GM23248 (cell line): ENCODE measurements at regions not wholly inside any gene's neighbourhood (a gene's known extent, or its start where the extent isn't known, plus 50 kb on each side); places are given as distances from the start of the nearest gene placed in this dataset.
"Not testable (repeated sequence)": the region's sequence is repeated elsewhere in the genome, so short reads cannot be mapped to it uniquely, and the experiment has no call there.

ENCODE experiments used
- DNase-seq: peaks from one replicate; pipeline ENCODE4 v3.0.0-alpha.2; 2015
- H2AFZ ChIP-seq: fragments of 200-600 bp; sonication (generic); 2 replicates; pipeline ENCODE4 v1.6.1; 2016; ENCODE audit warnings: antibody characterized with exemption
- H3F3A ChIP-seq: fragments of 200-600 bp; sonication (generic); 2 replicates; pipeline ENCODE4 v1.6.1; 2016; ENCODE audit warnings: mild to moderate bottlenecking, antibody characterized with exemption, mixed run types; ENCODE audit not compliant: insufficient read depth
- H3K27ac ChIP-seq: fragments of 200-600 bp; sonication (generic); 2 replicates; pipeline ENCODE4 v1.5.1; 2016; ENCODE audit warnings: mild to moderate bottlenecking
- H3K27me3 ChIP-seq: fragments of 200-600 bp; sonication (generic); replicated peaks from 2 replicates; pipeline ENCODE4 v1.6.1; 2016; ENCODE audit warnings: mild to moderate bottlenecking; ENCODE audit not compliant: insufficient read depth
- H3K36me3 ChIP-seq: fragments of 200-600 bp; sonication (generic); 2 replicates; pipeline ENCODE4 v1.6.1; 2016; ENCODE audit warnings: low read depth, mild to moderate bottlenecking
- H3K4me1 ChIP-seq: fragments of 200-600 bp; sonication (generic); 2 replicates; pipeline ENCODE4 v1.6.1; 2016; ENCODE audit warnings: mild to moderate bottlenecking; ENCODE audit not compliant: insufficient read depth
- H3K4me2 ChIP-seq: fragments of 200-600 bp; sonication (generic); one replicate; pipeline ENCODE4 v1.6.1; 2016; ENCODE audit warnings: mild to moderate bottlenecking; ENCODE audit not compliant: unreplicated experiment
- H3K4me3 ChIP-seq: fragments of 200-600 bp; sonication (generic); 2 replicates; pipeline ENCODE4 v1.5.1; 2016; ENCODE audit warnings: mild to moderate bottlenecking
- H3K79me2 ChIP-seq: fragments of 200-600 bp; sonication (generic); 2 replicates; pipeline ENCODE4 v1.6.1; 2016; ENCODE audit warnings: mild to moderate bottlenecking; ENCODE audit not compliant: insufficient read depth
- H3K9ac ChIP-seq: fragments of 200-600 bp; sonication (generic); 2 replicates; pipeline ENCODE4 v1.6.1; 2016; ENCODE audit warnings: mild to moderate bottlenecking
- H3K9me2 ChIP-seq: fragments of 200-600 bp; sonication (generic); 2 replicates; pipeline ENCODE4 v1.6.1; 2016; ENCODE audit warnings: mixed run types, mild to moderate bottlenecking, moderate library complexity; ENCODE audit not compliant: insufficient read depth
- H3K9me3 ChIP-seq: fragments of 200-600 bp; sonication (generic); one replicate; pipeline ENCODE4 v1.6.1; 2017; ENCODE audit warnings: low read depth
- H4K20me1 ChIP-seq: fragments of 200-600 bp; sonication (generic); 2 replicates; pipeline ENCODE4 v1.6.0; 2016; ENCODE audit not compliant: insufficient read depth
- EZH2 ChIP-seq: fragments of 200-600 bp; sonication (generic); IDR thresholded peaks from 2 replicates; pipeline ENCODE4 v1.6.1; 2018; ENCODE audit warnings: antibody characterized with exemption, mild to moderate bottlenecking; ENCODE audit not compliant: insufficient read depth, poor library complexity, severe bottlenecking
- EZH2phosphoT487 ChIP-seq: fragments of 200-600 bp; sonication (generic); IDR thresholded peaks from 2 replicates; pipeline ENCODE4 v1.6.1; 2018; ENCODE audit warnings: antibody characterized with exemption, moderate library complexity, mild to moderate bottlenecking, low read depth; ENCODE audit not compliant: insufficient read depth
- whole genome bisulfite sequencing, 2 experiments: methylation state at CpG; one replicate each; pipeline ENCODE4 v1.1.6; 2015 to 2017; ENCODE audit warnings: low lambda C conversion rate in 2 of 2, low coverage in 1 of 2; ENCODE audit errors: missing lambda C conversion rate in 2 of 2; 5-methylcytosine and 5-hydroxymethylcytosine counted together
- in situ Hi-C: fragments of 300-500 bp; cut with MboI; formaldehyde crosslinking; loops from 2 replicates; pipeline ENCODE4 v1.15.0; 2020

DNA sequence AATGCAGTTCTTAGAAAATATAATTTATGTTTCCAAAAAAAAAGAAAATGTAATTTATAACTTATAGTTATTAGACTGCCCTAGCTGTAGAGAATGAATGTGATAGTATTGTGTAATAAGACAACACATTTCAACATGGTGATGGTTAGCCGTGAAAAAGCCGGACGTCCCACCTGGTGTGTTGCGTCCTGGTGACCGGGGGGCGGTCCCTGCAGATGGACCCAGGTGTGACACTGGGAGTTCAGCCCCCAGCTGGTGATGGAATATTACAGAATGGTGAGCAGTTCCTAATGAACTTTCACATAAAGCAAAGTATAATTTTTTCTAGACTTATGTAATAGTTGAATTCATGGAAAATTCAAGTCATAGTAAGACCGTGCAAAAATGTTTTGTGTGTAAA, 132.8 kb downstream of the LAT start:
- in situ Hi-C loops = no loop called here
- Histone ChIP-seq H2AFZ (no peak overlapping the region), H3K27ac (no peak overlapping the region), H3K4me1 (no peaks in the 10 kb centered on the region; the same call in 1 of the 2 replicates), H3K9ac (no peak overlapping the region), H3K4me2 (no peak overlapping the region), H3F3A (no peaks in the 10 kb centered on the region), H3K4me3 (no peak overlapping the region), H4K20me1 (no peaks in the 10 kb centered on the region), H3K9me3 (no peaks in the 10 kb centered on the region), H3K9me2 (no peaks in the 10 kb centered on the region), H3K79me2 (no peaks in the 10 kb centered on the region), H3K27me3 (no peaks in the 10 kb centered on the region), H3K36me3 (no peaks in the 10 kb centered on the region)
- no peak for DNase-seq
- 80 to 82% methylated on average over 7 of the region's 7 CpGs for WGBS, 2 experiments
- TF ChIP-seq EZH2 (no peak), EZH2phosphoT487 (no peak)

DNA sequence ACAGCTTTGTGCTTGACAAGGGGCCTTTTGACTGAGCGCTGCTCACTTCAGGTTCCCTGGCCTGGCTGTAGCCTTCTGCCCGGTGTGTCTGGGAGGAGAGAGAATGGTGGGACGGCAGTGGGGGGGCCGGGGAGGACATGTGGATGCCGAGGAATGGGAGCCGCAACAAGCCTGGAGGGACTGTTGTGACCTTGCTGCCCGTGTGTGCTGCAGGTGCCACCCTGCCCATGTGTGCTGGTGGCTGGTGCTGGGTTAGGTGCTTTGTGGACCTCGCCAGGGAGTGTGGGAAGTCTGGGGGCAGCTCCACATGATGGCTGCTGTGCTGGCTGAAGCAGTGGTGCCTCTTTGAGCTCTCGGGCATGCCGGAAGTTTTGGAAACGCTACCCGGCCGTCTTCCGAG, 132.1 kb downstream of the LAT start:
- no peaks in the 10 kb centered on the region for H3K9me3 ChIP-seq
- no peaks in the 10 kb centered on the region for H4K20me1 ChIP-seq
- no peaks in the 10 kb centered on the region; the same call in 1 of the 2 replicates for H3K4me1 ChIP-seq
- TF ChIP-seq EZH2phosphoT487 (no peak), EZH2 (no peak)
- no peaks in the 10 kb centered on the region for H3K9me2 ChIP-seq
- H3K79me2 ChIP-seq = no peaks in the 10 kb centered on the region
- no peak overlapping the region for H3K27ac ChIP-seq
- WGBS, 2 experiments = 86 to 91% methylated on average over 8 to 14 of the region's 14 CpGs
- H3K4me2 ChIP-seq = no peak overlapping the region
- no peak for DNase-seq
- in situ Hi-C loops = no loop called here
- H3F3A ChIP-seq = no peaks in the 10 kb centered on the region
- H3K36me3 ChIP-seq = no peaks in the 10 kb centered on the region
- no peaks in the 10 kb centered on the region for H3K27me3 ChIP-seq
- no peak overlapping the region for H2AFZ ChIP-seq
- no peak overlapping the region for H3K9ac ChIP-seq
- no peak overlapping the region for H3K4me3 ChIP-seq

- Histone ChIP-seq H3K9ac (0 out of 2 replicates have a peak overlapping the region, but pooled peaks have one; percentile 34), H2AFZ (0 out of 2 replicates have a peak overlapping the region, but pooled peaks have one; percentile 5)
- H4K20me1 ChIP-seq, DNase-seq, H3K36me3 ChIP-seq, H3F3A ChIP-seq, in situ Hi-C loops, H3K9me3 ChIP-seq, H3K27me3 ChIP-seq, H3K4me3 ChIP-seq, H3K4me2 ChIP-seq, H3K79me2 ChIP-seq, H3K9me2 ChIP-seq, H3K4me1 ChIP-seq, H3K27ac ChIP-seq: not testable (repeated sequence)
- WGBS, 2 experiments = 65 to 70% methylated on average over 12 of the region's 12 CpGs
Measured at GRCh38 chr16:29116207-29116606, 131.4 kb downstream of the LAT start.

GRCh38 chr16:29115802-29116141, 130.9 kb downstream of the LAT start:
- H3K36me3 ChIP-seq, H3K4me1 ChIP-seq, in situ Hi-C loops, H3K79me2 ChIP-seq, H3K4me3 ChIP-seq, H3F3A ChIP-seq, H3K27me3 ChIP-seq, H4K20me1 ChIP-seq, H3K9me3 ChIP-seq, H3K9me2 ChIP-seq: not testable (repeated sequence)
- Histone ChIP-seq H2AFZ (0 out of 2 replicates have a peak overlapping the region, but pooled peaks have one; percentile 5), H3K27ac (0 out of 2 replicates have a peak overlapping the region, but pooled peaks have one; percentile 14), H3K9ac (peak overlapping the region; percentile 34), H3K4me2 (peak overlapping the region; percentile 38)
- peak; percentile 54 for DNase-seq
- WGBS, 2 experiments = 0 to 5% methylated on average over 3 of the region's 3 CpGs

GRCh38 chr16:29114989-29115801, 130.3 kb downstream of the LAT start:
- H3K79me2 ChIP-seq, H3K4me1 ChIP-seq, in situ Hi-C loops, H3F3A ChIP-seq, H3K4me3 ChIP-seq, H3K36me3 ChIP-seq, H3K9me3 ChIP-seq, H3K9me2 ChIP-seq, H3K27me3 ChIP-seq, H4K20me1 ChIP-seq: not testable (repeated sequence)
- Histone ChIP-seq H3K4me2 (peak overlapping the region; percentile 38), H2AFZ (peak overlapping the region; percentile 71), H3K9ac (peak overlapping the region; percentile 34), H3K27ac (0 out of 2 replicates have a peak overlapping the region, but pooled peaks have one; percentile 14)
- peak; percentile 71 for DNase-seq
- WGBS, 2 experiments = 14% methylated on average over 22 to 24 of the region's 26 CpGs
